ENCODE measurements at regions not wholly inside any gene's neighbourhood (a gene's known extent, or its start where the extent isn't known, plus 50 kb on each side); places are given as distances from the start of the nearest gene placed in this dataset.

GRCh38 chr2:240290432-240291336, 144.8 kb upstream of the GPC1 start:
- H3K4me3 ChIP-seq: no peak overlapping the region
- TF ChIP-seq, protein P1, sequence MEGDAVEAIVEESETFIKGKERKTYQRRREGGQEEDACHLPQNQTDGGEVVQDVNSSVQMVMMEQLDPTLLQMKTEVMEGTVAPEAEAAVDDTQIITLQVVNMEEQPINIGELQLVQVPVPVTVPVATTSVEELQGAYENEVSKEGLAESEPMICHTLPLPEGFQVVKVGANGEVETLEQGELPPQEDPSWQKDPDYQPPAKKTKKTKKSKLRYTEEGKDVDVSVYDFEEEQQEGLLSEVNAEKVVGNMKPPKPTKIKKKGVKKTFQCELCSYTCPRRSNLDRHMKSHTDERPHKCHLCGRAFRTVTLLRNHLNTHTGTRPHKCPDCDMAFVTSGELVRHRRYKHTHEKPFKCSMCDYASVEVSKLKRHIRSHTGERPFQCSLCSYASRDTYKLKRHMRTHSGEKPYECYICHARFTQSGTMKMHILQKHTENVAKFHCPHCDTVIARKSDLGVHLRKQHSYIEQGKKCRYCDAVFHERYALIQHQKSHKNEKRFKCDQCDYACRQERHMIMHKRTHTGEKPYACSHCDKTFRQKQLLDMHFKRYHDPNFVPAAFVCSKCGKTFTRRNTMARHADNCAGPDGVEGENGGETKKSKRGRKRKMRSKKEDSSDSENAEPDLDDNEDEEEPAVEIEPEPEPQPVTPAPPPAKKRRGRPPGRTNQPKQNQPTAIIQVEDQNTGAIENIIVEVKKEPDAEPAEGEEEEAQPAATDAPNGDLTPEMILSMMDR (IDR thresholded peaks at IDR 0.05): no peak
- intact Hi-C loops (cut with DNase I): no loop called here

GRCh38 chr2:240291337-240292034, 144.0 kb upstream of the GPC1 start:
- Histone ChIP-seq H3K4me3 (no peak overlapping the region), H3K36me3 (no peaks in the 10 kb centered on the region), H3K27me3 (ENCODE audit: low read depth) (no peaks in the 10 kb centered on the region), H3K27ac (no peak overlapping the region), H3K4me1 (no peaks in the 10 kb centered on the region), H3K9me3 (no peaks in the 10 kb centered on the region)
- TF ChIP-seq, protein P1 (IDR thresholded peaks at IDR 0.05): no peak
- intact Hi-C loops (cut with DNase I): no loop called here
- no peak for ATAC-seq
- no peak for DNase-seq

More at GRCh38 chr2:240290432-240291336, 144.8 kb upstream of the GPC1 start:
- H3K36me3 ChIP-seq: no peaks in the 10 kb centered on the region
- DNase-seq: no peak
- no peak overlapping the region for H3K27ac ChIP-seq
- no peaks in the 10 kb centered on the region for H3K4me1 ChIP-seq
- no peaks in the 10 kb centered on the region for H3K27me3 ChIP-seq (ENCODE audit: low read depth)
- no peaks in the 10 kb centered on the region for H3K9me3 ChIP-seq
- ATAC-seq: no peak

GRCh38 chr2:240292035-240292574, 143.4 kb upstream of the GPC1 start:
- H3K27me3 ChIP-seq (ENCODE audit: low read depth): no peaks in the 10 kb centered on the region
- intact Hi-C loops (cut with DNase I): no loop called here
- H3K4me1 ChIP-seq: no peaks in the 10 kb centered on the region
- no peaks in the 10 kb centered on the region for H3K36me3 ChIP-seq
- H3K27ac ChIP-seq: no peak overlapping the region
- ATAC-seq: no peak
- no peaks in the 10 kb centered on the region for H3K9me3 ChIP-seq
- no peak overlapping the region for H3K4me3 ChIP-seq
- DNase-seq: no peak
- TF ChIP-seq, protein P1 (IDR thresholded peaks at IDR 0.05): no peak

DNA sequence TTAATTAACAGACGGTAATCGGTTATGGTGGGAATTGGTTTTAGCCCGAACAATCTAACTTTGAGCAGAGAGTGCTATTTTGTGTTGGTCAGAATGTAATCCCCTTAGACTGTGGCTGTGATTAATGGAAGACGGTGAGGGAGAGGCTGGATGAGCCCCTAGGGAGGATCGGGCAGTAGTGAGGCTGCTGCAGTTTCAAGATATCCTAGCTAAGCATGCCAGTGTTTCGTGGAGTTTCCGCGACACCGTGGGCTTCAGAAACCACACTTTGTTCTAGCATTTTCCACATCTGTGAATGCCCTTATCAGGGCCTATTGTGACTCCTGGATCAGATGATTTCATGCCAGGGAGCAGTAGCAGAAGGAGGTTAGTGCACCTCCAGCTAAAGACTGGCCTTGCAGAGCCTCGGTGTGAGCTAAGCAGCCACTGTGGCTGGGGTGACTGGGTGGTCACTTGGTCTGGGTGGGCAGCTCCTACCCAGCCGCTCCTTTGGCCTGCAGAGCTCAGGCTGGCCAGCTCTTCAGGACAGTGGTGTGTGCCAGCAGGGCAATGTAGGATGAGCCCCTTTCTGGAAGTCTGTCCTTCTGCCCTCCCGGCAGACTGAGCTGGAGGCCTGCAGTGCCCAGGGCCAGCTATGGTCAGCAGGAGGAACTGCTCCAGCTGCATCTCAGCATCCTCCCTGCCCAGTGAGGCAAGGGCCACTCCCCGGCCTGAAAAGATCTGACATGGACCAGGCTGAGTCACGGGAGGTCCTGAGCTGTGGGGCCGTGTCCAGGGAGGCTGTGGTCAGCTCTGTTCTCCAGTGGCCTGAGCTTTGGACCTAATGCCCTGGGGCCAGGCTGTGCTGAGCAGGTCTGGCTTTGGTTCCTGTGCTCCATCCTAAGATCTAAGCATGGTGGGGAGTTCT, 142.6 kb upstream of the GPC1 start:
- TF ChIP-seq, protein P1 (IDR thresholded peaks at IDR 0.05): no peak
- H3K27me3 ChIP-seq (ENCODE audit: low read depth): no peaks in the 10 kb centered on the region
- no peaks in the 10 kb centered on the region for H3K4me1 ChIP-seq
- H3K9me3 ChIP-seq: no peaks in the 10 kb centered on the region
- intact Hi-C loops (cut with DNase I): no loop called here
- no peak for DNase-seq
- no peak overlapping the region for H3K4me3 ChIP-seq
- no peak for ATAC-seq
- H3K27ac ChIP-seq: no peak overlapping the region
- no peaks in the 10 kb centered on the region for H3K36me3 ChIP-seq

Data from lower lobe of right lung (tissue), 2 donors.